Stimulated activated CD4-positive, alpha-beta T cell treated with anti-CD3 and anti-CD28 coated beads, Interleukin-2, amount 100 ng/mL, for 24 hours (primary cell): ENCODE measurements at regions not wholly inside any gene's neighbourhood (a gene's known extent, or its start where the extent isn't known, plus 50 kb on each side); places are given as distances from the start of the nearest gene placed in this dataset.
"Not testable (repeated sequence)": the region's sequence is repeated elsewhere in the genome, so short reads cannot be mapped to it uniquely, and the experiment has no call there.

Source experiments
- DNase-seq, 2 donors: peaks; one replicate each; pipeline ENCODE4 v3.0.0-alpha.2; 2020

GRCh38 chr9:7336356-7337065 lies 463.1 kb downstream of the DMAC1 start:
- no peak for DNase-seq

- no peak for DNase-seq
Observed at GRCh38 chr9:7333719-7334118, 465.9 kb downstream of the DMAC1 start.

GRCh38 chr9:7332780-7333179 lies 466.8 kb downstream of the DMAC1 start:
- no peak for DNase-seq

GRCh38 chr9:7328453-7328852 lies 471.1 kb downstream of the DMAC1 start:
- no peak for DNase-seq

- DNase-seq: no peak
Observed at GRCh38 chr9:7325995-7326394, 473.6 kb downstream of the DMAC1 start.

- DNase-seq: no peak
Observed at GRCh38 chr9:7324152-7324598, 475.4 kb downstream of the DMAC1 start.

GRCh38 chr9:7320841-7321240 lies 478.7 kb downstream of the DMAC1 start:
- DNase-seq: no peak

GRCh38 chr9:7320139-7320538 lies 479.4 kb downstream of the DMAC1 start:
- no peak for DNase-seq

GRCh38 chr9:7318920-7319319 lies 480.7 kb downstream of the DMAC1 start:
- no peak for DNase-seq

GRCh38 chr9:7316967-7317366 lies 482.6 kb downstream of the DMAC1 start:
- no peak for DNase-seq

- DNase-seq: no peak
Observed at GRCh38 chr9:7316166-7316795, 483.3 kb downstream of the DMAC1 start.

GRCh38 chr9:7315746-7316145 lies 483.8 kb downstream of the DMAC1 start:
- no peak for DNase-seq

- DNase-seq: no peak
Observed at GRCh38 chr9:7315116-7315515, 484.5 kb downstream of the DMAC1 start.

GRCh38 chr9:7313389-7313788 lies 486.2 kb downstream of the DMAC1 start:
- DNase-seq: no peak

GRCh38 chr9:7309051-7309450 lies 490.5 kb downstream of the DMAC1 start:
- DNase-seq: not testable (repeated sequence)

GRCh38 chr9:7305677-7306076 lies 493.9 kb downstream of the DMAC1 start:
- DNase-seq: no peak

GRCh38 chr9:7304627-7304995 lies 495.0 kb downstream of the DMAC1 start:
- DNase-seq: no peak

GRCh38 chr9:7303907-7304626 lies 495.5 kb downstream of the DMAC1 start:
- DNase-seq: no peak

- DNase-seq: no peak
Observed at GRCh38 chr9:7300484-7300883, 499.1 kb downstream of the DMAC1 start.

GRCh38 chr9:7298123-7298522 lies 501.5 kb downstream of the DMAC1 start:
- DNase-seq: peak; percentile 17 to 26

- DNase-seq: no peak
Observed at GRCh38 chr9:7297521-7297920, 502.1 kb downstream of the DMAC1 start.

GRCh38 chr9:7293091-7293490 lies 506.5 kb downstream of the DMAC1 start:
- no peak for DNase-seq

GRCh38 chr9:7289773-7290172 lies 509.8 kb downstream of the DMAC1 start:
- DNase-seq: no peak

GRCh38 chr9:7287986-7288385 lies 511.6 kb downstream of the DMAC1 start:
- DNase-seq: no peak
